ENCODE measurements at regions not wholly inside any gene's neighbourhood (a gene's known extent, or its start where the extent isn't known, plus 50 kb on each side); places are given as distances from the start of the nearest gene placed in this dataset.

DNA sequence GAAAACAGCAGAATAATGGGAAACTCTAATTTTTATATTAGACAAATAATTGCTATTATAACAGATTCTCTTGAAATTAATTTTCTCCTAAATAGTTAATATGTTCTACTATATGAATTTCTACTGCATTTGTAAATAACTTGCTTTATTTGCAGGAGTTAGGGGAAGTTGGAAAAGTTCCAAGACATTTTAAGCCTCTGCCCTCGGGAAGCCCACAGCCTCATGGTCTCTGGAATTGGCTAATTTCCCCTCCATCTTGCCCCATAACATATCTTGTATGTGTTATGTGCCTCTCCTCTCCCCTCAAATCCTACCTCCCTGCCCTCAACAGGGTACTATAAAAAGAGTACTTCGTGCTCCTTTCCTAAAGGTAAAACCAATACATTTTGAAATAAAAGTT lies 271.4 kb upstream of the NR5A2 start:
- intact Hi-C loops (cut with micrococcal nuclease; ENCODE audit: unreplicated experiment) = no loop called here
- no peaks in the 10 kb centered on the region for H3K36me3 ChIP-seq (ENCODE audit: control insufficient read depth, insufficient read depth, low read length)
- H3K27me3 ChIP-seq (ENCODE audit: control insufficient read depth, insufficient read depth, low read length) = no peaks in the 10 kb centered on the region
- BruUV-seq (replicated peaks) = no TSS peak
- H3K27ac ChIP-seq (ENCODE audit: low read length) = no peak overlapping the region
- ChIA-PET CTCF (interaction anchor here (0.6 kb wide), 1 partner anchor 64 kb away, joined by 3 read pairs; no protein-coding TSS in a partner anchor), POLR2A (no interaction called here)
- in situ Hi-C loops (cut with HindIII; ENCODE audit: low pct_unique_long_range_greater_than_20kb, low sequenced_read_pairs) = no loop called here
- TF ChIP-seq TCF7L2 (IDR thresholded peaks at IDR 0.05; ENCODE audit: low read depth, low read length) (no peak), SIN3A (IDR thresholded peaks at IDR 0.05; ENCODE audit: borderline replicate concordance, insufficient read depth, low read depth, low read length) (no peak), POLR2AphosphoS5 (IDR thresholded peaks at IDR 0.05; ENCODE audit: low read depth, low read length) (no peak)
- TF ChIP-seq, protein P1, sequence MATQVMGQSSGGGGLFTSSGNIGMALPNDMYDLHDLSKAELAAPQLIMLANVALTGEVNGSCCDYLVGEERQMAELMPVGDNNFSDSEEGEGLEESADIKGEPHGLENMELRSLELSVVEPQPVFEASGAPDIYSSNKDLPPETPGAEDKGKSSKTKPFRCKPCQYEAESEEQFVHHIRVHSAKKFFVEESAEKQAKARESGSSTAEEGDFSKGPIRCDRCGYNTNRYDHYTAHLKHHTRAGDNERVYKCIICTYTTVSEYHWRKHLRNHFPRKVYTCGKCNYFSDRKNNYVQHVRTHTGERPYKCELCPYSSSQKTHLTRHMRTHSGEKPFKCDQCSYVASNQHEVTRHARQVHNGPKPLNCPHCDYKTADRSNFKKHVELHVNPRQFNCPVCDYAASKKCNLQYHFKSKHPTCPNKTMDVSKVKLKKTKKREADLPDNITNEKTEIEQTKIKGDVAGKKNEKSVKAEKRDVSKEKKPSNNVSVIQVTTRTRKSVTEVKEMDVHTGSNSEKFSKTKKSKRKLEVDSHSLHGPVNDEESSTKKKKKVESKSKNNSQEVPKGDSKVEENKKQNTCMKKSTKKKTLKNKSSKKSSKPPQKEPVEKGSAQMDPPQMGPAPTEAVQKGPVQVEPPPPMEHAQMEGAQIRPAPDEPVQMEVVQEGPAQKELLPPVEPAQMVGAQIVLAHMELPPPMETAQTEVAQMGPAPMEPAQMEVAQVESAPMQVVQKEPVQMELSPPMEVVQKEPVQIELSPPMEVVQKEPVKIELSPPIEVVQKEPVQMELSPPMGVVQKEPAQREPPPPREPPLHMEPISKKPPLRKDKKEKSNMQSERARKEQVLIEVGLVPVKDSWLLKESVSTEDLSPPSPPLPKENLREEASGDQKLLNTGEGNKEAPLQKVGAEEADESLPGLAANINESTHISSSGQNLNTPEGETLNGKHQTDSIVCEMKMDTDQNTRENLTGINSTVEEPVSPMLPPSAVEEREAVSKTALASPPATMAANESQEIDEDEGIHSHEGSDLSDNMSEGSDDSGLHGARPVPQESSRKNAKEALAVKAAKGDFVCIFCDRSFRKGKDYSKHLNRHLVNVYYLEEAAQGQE (IDR thresholded peaks at IDR 0.05; ENCODE audit: insufficient read depth in 1 of 2, low read depth in 2 of 2, low read length in 1 of 2) = no peak
- TF ChIP-seq, protein P2, sequence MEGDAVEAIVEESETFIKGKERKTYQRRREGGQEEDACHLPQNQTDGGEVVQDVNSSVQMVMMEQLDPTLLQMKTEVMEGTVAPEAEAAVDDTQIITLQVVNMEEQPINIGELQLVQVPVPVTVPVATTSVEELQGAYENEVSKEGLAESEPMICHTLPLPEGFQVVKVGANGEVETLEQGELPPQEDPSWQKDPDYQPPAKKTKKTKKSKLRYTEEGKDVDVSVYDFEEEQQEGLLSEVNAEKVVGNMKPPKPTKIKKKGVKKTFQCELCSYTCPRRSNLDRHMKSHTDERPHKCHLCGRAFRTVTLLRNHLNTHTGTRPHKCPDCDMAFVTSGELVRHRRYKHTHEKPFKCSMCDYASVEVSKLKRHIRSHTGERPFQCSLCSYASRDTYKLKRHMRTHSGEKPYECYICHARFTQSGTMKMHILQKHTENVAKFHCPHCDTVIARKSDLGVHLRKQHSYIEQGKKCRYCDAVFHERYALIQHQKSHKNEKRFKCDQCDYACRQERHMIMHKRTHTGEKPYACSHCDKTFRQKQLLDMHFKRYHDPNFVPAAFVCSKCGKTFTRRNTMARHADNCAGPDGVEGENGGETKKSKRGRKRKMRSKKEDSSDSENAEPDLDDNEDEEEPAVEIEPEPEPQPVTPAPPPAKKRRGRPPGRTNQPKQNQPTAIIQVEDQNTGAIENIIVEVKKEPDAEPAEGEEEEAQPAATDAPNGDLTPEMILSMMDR (IDR thresholded peaks at IDR 0.05) = no peak
- no peaks in the 10 kb centered on the region; the same call in 1 of the 2 replicates for H3K9me3 ChIP-seq (ENCODE audit: control insufficient read depth, insufficient read depth, low read depth, low read length)
- no peaks in the 10 kb centered on the region for H3K4me1 ChIP-seq (ENCODE audit: control insufficient read depth, insufficient read depth, low read length)
- DNase-seq (ENCODE audit: low read depth, low spot score) = no peak
- no peak overlapping the region for H3K4me3 ChIP-seq (ENCODE audit: low read depth in 2 of 2, low read length in 2 of 2)
- no peak for ATAC-seq

DNA sequence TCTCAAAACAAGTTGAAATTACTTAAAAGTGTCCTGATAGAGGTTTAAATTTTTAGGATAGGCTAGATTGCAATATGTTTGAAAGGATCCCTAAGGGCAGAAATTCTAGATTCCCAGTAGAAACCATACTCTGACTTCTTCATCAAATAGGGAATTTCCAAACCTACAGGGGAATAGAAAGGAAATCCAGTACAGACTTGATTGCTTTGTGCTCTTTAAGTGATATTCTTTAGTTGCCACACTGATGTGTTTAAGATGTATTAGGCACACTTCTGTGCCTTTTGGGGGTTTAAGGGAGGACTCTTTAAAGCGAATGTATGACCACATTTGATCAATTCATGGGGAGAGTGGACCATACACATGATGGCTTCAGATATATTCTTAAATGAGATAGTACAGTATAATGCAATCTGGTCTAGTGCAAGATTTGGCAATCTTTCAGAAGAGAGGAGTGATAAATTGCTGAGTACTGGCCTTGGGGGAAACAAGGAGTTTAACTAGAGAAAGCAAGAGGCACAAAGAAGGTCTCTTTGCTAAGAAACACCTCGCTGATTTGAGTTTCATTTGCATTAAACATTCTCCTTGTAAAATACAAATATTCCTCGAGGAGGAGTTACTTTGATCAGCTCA lies 268.8 kb upstream of the NR5A2 start:
- no peaks in the 10 kb centered on the region for H3K36me3 ChIP-seq (ENCODE audit: control insufficient read depth, insufficient read depth, low read length)
- no peak for ATAC-seq
- no TSS peak for BruUV-seq (replicated peaks)
- H3K4me3 ChIP-seq (ENCODE audit: low read depth in 2 of 2, low read length in 2 of 2) = no peak overlapping the region
- no peaks in the 10 kb centered on the region for H3K27me3 ChIP-seq (ENCODE audit: control insufficient read depth, insufficient read depth, low read length)
- DNase-seq (ENCODE audit: low read depth, low spot score) = no peak
- TF ChIP-seq SIN3A (IDR thresholded peaks at IDR 0.05; ENCODE audit: borderline replicate concordance, insufficient read depth, low read depth, low read length) = no peak
- TF ChIP-seq TCF7L2 (IDR thresholded peaks at IDR 0.05; ENCODE audit: low read depth, low read length) = no peak
- TF ChIP-seq, protein P1 (IDR thresholded peaks at IDR 0.05; ENCODE audit: insufficient read depth in 1 of 2, low read depth in 2 of 2, low read length in 1 of 2) = no peak
- TF ChIP-seq, protein P2 (IDR thresholded peaks at IDR 0.05) = no peak
- no peak for TF ChIP-seq POLR2AphosphoS5 (IDR thresholded peaks at IDR 0.05; ENCODE audit: low read depth, low read length)
- no peaks in the 10 kb centered on the region for H3K4me1 ChIP-seq (ENCODE audit: control insufficient read depth, insufficient read depth, low read length)
- H3K9me3 ChIP-seq (ENCODE audit: control insufficient read depth, insufficient read depth, low read depth, low read length) = no peaks in the 10 kb centered on the region; the same call in 1 of the 2 replicates
- intact Hi-C loops (cut with micrococcal nuclease; ENCODE audit: unreplicated experiment) (no loop called here), in situ Hi-C loops (cut with HindIII; ENCODE audit: low pct_unique_long_range_greater_than_20kb, low sequenced_read_pairs) (no loop called here)
- ChIA-PET CTCF (no interaction called here), POLR2A (no interaction called here)
- no peak overlapping the region for H3K27ac ChIP-seq (ENCODE audit: low read length)
